ENCODE measurements at regions not wholly inside any gene's neighbourhood (a gene's known extent, or its start where the extent isn't known, plus 50 kb on each side); places are given as distances from the start of the nearest gene placed in this dataset.

GRCh38 chr1:163821679-163822078 lies 499.9 kb downstream of the NUF2 start:
- H3K27ac Mint-ChIP-seq, result no peak overlapping the region
- no peak for DNase-seq (ENCODE audit: low spot score in 2 of 2)
- H3K4me3 Mint-ChIP-seq, result no peak overlapping the region

GRCh38 chr1:163823017-163823416 lies 501.3 kb downstream of the NUF2 start:
- H3K27ac Mint-ChIP-seq, result no peak overlapping the region
- no peak overlapping the region for H3K4me3 Mint-ChIP-seq
- no peaks in the 10 kb centered on the region for H3K27me3 Mint-ChIP-seq
- no peak for DNase-seq (ENCODE audit: low spot score in 2 of 2)
- no peaks in the 10 kb centered on the region for H3K36me3 Mint-ChIP-seq
- no peaks in the 10 kb centered on the region for H3K4me1 Mint-ChIP-seq
- peaks cover 1% of the 10 kb centered on the region for H3K9me3 Mint-ChIP-seq
- ATAC-seq (ENCODE audit: low read depth), result no peak

More at GRCh38 chr1:163821679-163822078, 499.9 kb downstream of the NUF2 start:
- H3K27me3 Mint-ChIP-seq, result no peaks in the 10 kb centered on the region
- no peak for ATAC-seq (ENCODE audit: low read depth)
- peaks cover 1% of the 10 kb centered on the region for H3K9me3 Mint-ChIP-seq
- no peaks in the 10 kb centered on the region for H3K36me3 Mint-ChIP-seq
- no peaks in the 10 kb centered on the region for H3K4me1 Mint-ChIP-seq

- Mint-ChIP-seq H3K4me3 (no peak overlapping the region), H3K27ac (no peak overlapping the region), H3K9me3 (peaks cover 1% of the 10 kb centered on the region), H3K27me3 (no peaks in the 10 kb centered on the region), H3K4me1 (no peaks in the 10 kb centered on the region), H3K36me3 (no peaks in the 10 kb centered on the region)
- DNase-seq (ENCODE audit: low spot score in 2 of 2), result no peak
- ATAC-seq (ENCODE audit: low read depth), result no peak
Measured at GRCh38 chr1:163824006-163824405, 502.3 kb downstream of the NUF2 start.

- ATAC-seq (ENCODE audit: low read depth), result no peak
- Mint-ChIP-seq H3K27me3 (no peaks in the 10 kb centered on the region), H3K4me3 (no peak overlapping the region), H3K27ac (no peak overlapping the region), H3K36me3 (no peaks in the 10 kb centered on the region), H3K9me3 (peaks cover 1% of the 10 kb centered on the region), H3K4me1 (no peaks in the 10 kb centered on the region)
- DNase-seq (ENCODE audit: low spot score in 2 of 2), result no peak
Measured at GRCh38 chr1:163824490-163824889, 502.7 kb downstream of the NUF2 start.

GRCh38 chr1:163826500-163826899 lies 504.7 kb downstream of the NUF2 start:
- Mint-ChIP-seq H3K4me3 (no peak overlapping the region), H3K4me1 (no peaks in the 10 kb centered on the region), H3K27me3 (no peaks in the 10 kb centered on the region), H3K9me3 (peaks cover 1% of the 10 kb centered on the region), H3K36me3 (no peaks in the 10 kb centered on the region), H3K27ac (no peak overlapping the region)
- DNase-seq (ENCODE audit: low spot score in 2 of 2), result no peak
- ATAC-seq (ENCODE audit: low read depth), result no peak

DNA sequence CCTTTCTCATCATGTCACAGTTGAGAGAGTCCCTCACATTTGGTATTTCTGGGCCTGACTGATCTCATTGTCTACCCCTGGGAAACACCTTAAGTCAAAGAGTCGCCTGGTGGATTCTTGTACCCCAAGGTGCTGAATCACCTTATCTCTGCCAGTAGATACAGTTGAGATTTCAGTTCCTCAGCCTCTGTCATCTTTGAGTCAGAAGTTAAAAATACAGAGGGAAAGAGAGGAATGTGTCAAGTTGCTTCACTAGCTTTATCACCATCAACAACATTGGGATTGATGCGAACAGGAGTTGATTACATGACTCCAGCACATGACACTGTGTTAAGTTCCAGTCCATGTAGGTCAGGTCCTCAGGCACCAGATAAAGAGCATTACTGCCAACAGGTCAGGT lies 513.0 kb downstream of the NUF2 start:
- Mint-ChIP-seq H3K27me3 (no peaks in the 10 kb centered on the region), H3K4me3 (no peak overlapping the region), H3K9me3 (peaks cover 9% of the 10 kb centered on the region), H3K27ac (no peak overlapping the region), H3K36me3 (no peaks in the 10 kb centered on the region), H3K4me1 (no peaks in the 10 kb centered on the region)
- ATAC-seq (ENCODE audit: low read depth) (no peak), DNase-seq (ENCODE audit: low spot score in 2 of 2) (no peak)

DNA sequence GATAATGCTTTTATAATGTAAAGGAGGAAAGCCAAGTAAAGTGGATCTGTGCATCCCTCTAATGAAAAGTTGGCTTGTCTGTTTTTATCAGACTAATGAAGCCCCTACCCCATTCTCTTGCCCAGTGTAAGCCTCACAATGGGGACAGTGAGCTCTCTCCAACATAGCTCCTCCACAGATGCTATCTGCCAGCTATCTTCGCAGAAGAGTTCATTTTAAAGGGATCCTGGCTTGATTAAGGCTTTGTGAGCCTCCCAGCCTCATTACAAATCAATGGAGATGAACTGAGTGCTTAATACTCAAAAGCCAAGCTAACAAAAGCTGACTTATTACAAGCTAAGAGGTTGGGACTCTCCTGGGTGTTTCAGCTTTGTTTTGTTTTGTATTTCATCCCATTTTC lies 514.7 kb downstream of the NUF2 start:
- H3K27ac Mint-ChIP-seq, result no peak overlapping the region
- no peak overlapping the region for H3K4me3 Mint-ChIP-seq
- no peak for DNase-seq (ENCODE audit: low spot score in 2 of 2)
- H3K4me1 Mint-ChIP-seq, result no peaks in the 10 kb centered on the region
- H3K36me3 Mint-ChIP-seq, result no peaks in the 10 kb centered on the region
- no peak for ATAC-seq (ENCODE audit: low read depth)
- H3K9me3 Mint-ChIP-seq, result peaks cover 9% of the 10 kb centered on the region
- H3K27me3 Mint-ChIP-seq, result no peaks in the 10 kb centered on the region

- H3K4me3 Mint-ChIP-seq, result no peak overlapping the region
- no peaks in the 10 kb centered on the region for H3K27me3 Mint-ChIP-seq
- H3K9me3 Mint-ChIP-seq, result peaks cover 11% of the 10 kb centered on the region
- no peaks in the 10 kb centered on the region for H3K36me3 Mint-ChIP-seq
- no peaks in the 10 kb centered on the region for H3K4me1 Mint-ChIP-seq
- no peak for ATAC-seq (ENCODE audit: low read depth)
- DNase-seq (ENCODE audit: low spot score in 2 of 2), result no peak
- H3K27ac Mint-ChIP-seq, result no peak overlapping the region
Measured at GRCh38 chr1:163837206-163837605, 515.5 kb downstream of the NUF2 start.

GRCh38 chr1:163842571-163842970 lies 520.8 kb downstream of the NUF2 start:
- H3K36me3 Mint-ChIP-seq, result no peaks in the 10 kb centered on the region

DNA sequence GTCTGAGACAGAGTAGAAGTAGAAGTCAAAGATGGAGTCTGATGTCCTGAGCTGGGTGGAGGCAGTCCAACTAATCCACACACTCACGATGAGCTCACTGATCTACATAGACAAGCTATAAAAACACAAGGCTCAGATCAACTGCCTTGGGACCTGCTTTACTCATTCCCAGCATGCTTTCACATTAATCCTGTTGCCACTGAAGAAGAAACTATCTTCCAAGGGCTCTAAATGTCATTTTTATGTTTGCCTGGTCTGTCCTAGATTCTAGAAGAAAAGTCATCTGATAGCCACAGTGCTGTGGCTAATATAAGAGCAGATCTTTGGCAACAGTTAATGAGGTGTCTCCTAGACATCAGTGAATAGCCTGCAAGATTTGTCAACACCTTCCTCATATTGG lies 522.7 kb downstream of the NUF2 start:
- Mint-ChIP-seq H3K9me3 (peaks cover 7% of the 10 kb centered on the region), H3K4me1 (no peaks in the 10 kb centered on the region), H3K36me3 (no peaks in the 10 kb centered on the region), H3K27me3 (no peaks in the 10 kb centered on the region), H3K27ac (no peak overlapping the region), H3K4me3 (no peak overlapping the region)
- DNase-seq (ENCODE audit: low spot score in 2 of 2) (no peak), ATAC-seq (ENCODE audit: low read depth) (no peak)

More at GRCh38 chr1:163842571-163842970, 520.8 kb downstream of the NUF2 start:
- no peak for ATAC-seq (ENCODE audit: low read depth)
- H3K9me3 Mint-ChIP-seq, result peaks cover 12% of the 10 kb centered on the region
- H3K4me3 Mint-ChIP-seq, result no peak overlapping the region
- H3K27ac Mint-ChIP-seq, result no peak overlapping the region
- H3K4me1 Mint-ChIP-seq, result no peaks in the 10 kb centered on the region
- no peaks in the 10 kb centered on the region for H3K27me3 Mint-ChIP-seq
- no peak for DNase-seq (ENCODE audit: low spot score in 2 of 2)

DNA sequence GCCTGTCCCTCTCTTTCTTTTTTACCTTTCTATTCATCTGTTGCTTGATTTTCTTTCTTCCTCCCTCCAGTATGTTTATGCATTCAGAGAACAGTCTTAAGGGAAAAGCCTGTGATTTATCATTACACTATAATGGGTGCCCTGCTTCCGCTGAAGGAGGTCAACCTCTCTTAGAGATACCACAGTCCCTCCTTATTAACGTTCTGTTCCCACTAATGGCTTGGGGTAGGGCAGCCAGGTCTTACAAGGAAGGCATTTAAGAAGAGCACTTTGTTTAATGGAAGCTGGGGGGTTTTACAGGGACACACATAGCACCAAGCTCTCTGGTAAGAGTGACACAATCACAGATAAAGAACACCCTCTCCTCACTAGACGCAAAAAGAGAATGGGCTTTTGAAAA lies 523.5 kb downstream of the NUF2 start:
- H3K4me1 Mint-ChIP-seq, result no peaks in the 10 kb centered on the region
- no peaks in the 10 kb centered on the region for H3K27me3 Mint-ChIP-seq
- no peak overlapping the region for H3K27ac Mint-ChIP-seq
- ATAC-seq (ENCODE audit: low read depth) (no peak), DNase-seq (ENCODE audit: low spot score in 2 of 2) (no peak)
- peaks cover 7% of the 10 kb centered on the region for H3K9me3 Mint-ChIP-seq
- no peaks in the 10 kb centered on the region for H3K36me3 Mint-ChIP-seq
- H3K4me3 Mint-ChIP-seq, result no peak overlapping the region

GRCh38 chr1:163863731-163864130 lies 542.0 kb downstream of the NUF2 start:
- ATAC-seq (ENCODE audit: low read depth) (no peak), DNase-seq (ENCODE audit: low spot score in 2 of 2) (no peak)
- Mint-ChIP-seq H3K27me3 (no peaks in the 10 kb centered on the region), H3K4me3 (no peak overlapping the region), H3K27ac (no peak overlapping the region), H3K4me1 (no peaks in the 10 kb centered on the region), H3K36me3 (no peaks in the 10 kb centered on the region), H3K9me3 (no peaks in the 10 kb centered on the region)

DNA sequence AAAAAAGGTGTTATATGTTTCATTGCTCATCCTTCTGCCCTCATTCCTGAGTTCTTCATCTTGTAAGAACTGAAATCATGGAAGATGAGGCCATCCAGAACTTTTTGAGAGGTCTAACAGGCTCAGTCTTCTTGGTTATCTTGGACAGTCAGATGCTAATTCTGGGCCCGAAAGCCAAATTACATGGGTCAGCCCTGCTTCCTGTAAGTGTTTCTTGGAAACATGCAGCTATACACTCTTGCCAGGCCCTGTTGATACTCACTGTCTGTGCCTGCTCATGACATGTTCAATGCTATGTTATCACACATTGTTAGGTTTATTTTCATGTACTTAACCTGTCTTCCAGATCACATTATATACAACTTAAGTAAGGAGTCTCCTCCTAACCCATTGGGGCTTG lies 542.5 kb downstream of the NUF2 start:
- Mint-ChIP-seq H3K4me3 (no peak overlapping the region), H3K27ac (no peak overlapping the region), H3K27me3 (no peaks in the 10 kb centered on the region), H3K36me3 (no peaks in the 10 kb centered on the region), H3K9me3 (no peaks in the 10 kb centered on the region), H3K4me1 (no peaks in the 10 kb centered on the region)
- DNase-seq (ENCODE audit: low spot score in 2 of 2), result no peak
- no peak for ATAC-seq (ENCODE audit: low read depth)

- ATAC-seq (ENCODE audit: low read depth) (no peak), DNase-seq (ENCODE audit: low spot score in 2 of 2) (no peak)
- Mint-ChIP-seq H3K9me3 (no peaks in the 10 kb centered on the region), H3K36me3 (no peaks in the 10 kb centered on the region), H3K4me1 (no peaks in the 10 kb centered on the region), H3K27me3 (no peaks in the 10 kb centered on the region), H3K4me3 (no peak overlapping the region), H3K27ac (no peak overlapping the region)
Measured at GRCh38 chr1:163866564-163866963, 544.8 kb downstream of the NUF2 start.

GRCh38 chr1:163870666-163871065 lies 548.9 kb downstream of the NUF2 start:
- Mint-ChIP-seq H3K27me3 (no peaks in the 10 kb centered on the region), H3K27ac (no peak overlapping the region)
- no peak for DNase-seq (ENCODE audit: low spot score in 2 of 2)

DNA sequence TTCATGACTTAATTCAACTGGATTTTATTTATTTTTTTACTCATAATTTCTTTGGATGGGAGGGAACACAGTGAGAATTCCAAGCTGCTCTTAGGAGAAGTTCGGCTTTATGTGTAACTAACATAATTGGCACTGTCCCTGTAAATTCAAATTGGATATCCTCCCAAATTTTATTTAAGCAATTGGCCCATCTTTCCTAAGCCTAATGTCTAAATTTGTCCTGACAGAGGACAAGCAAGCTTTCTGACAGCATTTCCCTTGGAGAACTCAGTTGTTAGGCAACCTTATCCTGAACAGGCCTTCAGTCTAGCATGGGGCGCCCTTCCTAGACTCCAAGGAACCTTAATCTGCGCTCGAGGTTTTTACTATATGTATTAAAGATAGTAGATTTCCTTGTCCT lies 550.3 kb downstream of the NUF2 start:
- ATAC-seq (ENCODE audit: low read depth) (no peak), DNase-seq (ENCODE audit: low spot score in 2 of 2) (no peak)
- Mint-ChIP-seq H3K27me3 (no peaks in the 10 kb centered on the region), H3K4me3 (no peak overlapping the region), H3K9me3 (peaks cover 3% of the 10 kb centered on the region), H3K36me3 (no peaks in the 10 kb centered on the region), H3K4me1 (no peaks in the 10 kb centered on the region), H3K27ac (no peak overlapping the region)

More at GRCh38 chr1:163870666-163871065, 548.9 kb downstream of the NUF2 start:
- Mint-ChIP-seq H3K9me3 (peaks cover 3% of the 10 kb centered on the region), H3K4me1 (no peaks in the 10 kb centered on the region), H3K4me3 (no peak overlapping the region), H3K36me3 (no peaks in the 10 kb centered on the region)
- no peak for ATAC-seq (ENCODE audit: low read depth)
